Mammary epithelial cell (primary cell): ENCODE measurements at regions not wholly inside any gene's neighbourhood (a gene's known extent, or its start where the extent isn't known, plus 50 kb on each side); places are given as distances from the start of the nearest gene placed in this dataset.

Source experiments
- EZH2 ChIP-seq: IDR thresholded peaks from 2 replicates; pipeline ENCODE4 v1.6.1; 2012; ENCODE audit warnings: low read length, inconsistent platforms, borderline replicate concordance
- TF ChIP-seq, protein P1 (sequence below), 2 donors: IDR thresholded peaks in 1 of 2; conservative IDR thresholded peaks in 1 of 2; 2 replicates each; pipeline ENCODE4 v1.5.1; 2011 to 2012; ENCODE audit warnings: inconsistent platforms in 2 of 2, low read length in 2 of 2, mild to moderate bottlenecking in 2 of 2, control low read depth in 1 of 2, low read depth in 1 of 2; ENCODE audit not compliant: insufficient read depth in 1 of 2; ENCODE audit errors: extremely low read depth in 1 of 2

DNA sequence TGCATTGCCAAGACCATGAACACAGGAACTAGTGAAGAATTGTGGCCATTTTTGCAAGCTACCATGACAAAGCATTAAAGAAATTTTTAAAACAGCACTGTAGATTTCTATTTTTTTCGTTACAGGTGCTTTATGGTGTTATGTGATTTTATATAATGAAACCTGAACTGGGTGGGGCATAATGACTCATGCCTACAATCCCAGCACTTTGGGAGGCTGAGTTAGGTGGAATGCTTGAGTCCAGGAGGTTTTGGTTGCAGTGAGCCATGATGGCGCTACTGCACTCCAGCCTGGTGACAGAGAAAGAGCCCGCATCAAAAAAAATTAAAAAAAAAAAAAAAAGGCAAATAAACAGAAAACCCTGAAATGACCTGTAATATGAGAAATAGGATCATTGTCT, 846.7 kb downstream of the EPHA3 start:
- TF ChIP-seq, protein P1, sequence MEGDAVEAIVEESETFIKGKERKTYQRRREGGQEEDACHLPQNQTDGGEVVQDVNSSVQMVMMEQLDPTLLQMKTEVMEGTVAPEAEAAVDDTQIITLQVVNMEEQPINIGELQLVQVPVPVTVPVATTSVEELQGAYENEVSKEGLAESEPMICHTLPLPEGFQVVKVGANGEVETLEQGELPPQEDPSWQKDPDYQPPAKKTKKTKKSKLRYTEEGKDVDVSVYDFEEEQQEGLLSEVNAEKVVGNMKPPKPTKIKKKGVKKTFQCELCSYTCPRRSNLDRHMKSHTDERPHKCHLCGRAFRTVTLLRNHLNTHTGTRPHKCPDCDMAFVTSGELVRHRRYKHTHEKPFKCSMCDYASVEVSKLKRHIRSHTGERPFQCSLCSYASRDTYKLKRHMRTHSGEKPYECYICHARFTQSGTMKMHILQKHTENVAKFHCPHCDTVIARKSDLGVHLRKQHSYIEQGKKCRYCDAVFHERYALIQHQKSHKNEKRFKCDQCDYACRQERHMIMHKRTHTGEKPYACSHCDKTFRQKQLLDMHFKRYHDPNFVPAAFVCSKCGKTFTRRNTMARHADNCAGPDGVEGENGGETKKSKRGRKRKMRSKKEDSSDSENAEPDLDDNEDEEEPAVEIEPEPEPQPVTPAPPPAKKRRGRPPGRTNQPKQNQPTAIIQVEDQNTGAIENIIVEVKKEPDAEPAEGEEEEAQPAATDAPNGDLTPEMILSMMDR (conservative IDR thresholded peaks at IDR 0.05 in 1 of 2, IDR thresholded peaks at IDR 0.05 in 1 of 2; ENCODE audit: extremely low read depth in 1 of 2, insufficient read depth in 1 of 2, low read depth in 1 of 2, low read length in 2 of 2), result no peak
- no peak for TF ChIP-seq EZH2
